Left ventricle myocardium inferior (tissue), 1 donor: ENCODE measurements at regions not wholly inside any gene's neighbourhood (a gene's known extent, or its start where the extent isn't known, plus 50 kb on each side); places are given as distances from the start of the nearest gene placed in this dataset.

Experiments used
- DNase-seq: peaks from one replicate; pipeline ENCODE4 v3.0.0-alpha.2; 2020
- H3K27ac ChIP-seq: fragments of 200-600 bp; replicated peaks from 2 replicates; pipeline ENCODE4 v1.8.0; 2021
- H3K27me3 ChIP-seq: fragments of 200-600 bp; 2 replicates; pipeline ENCODE4 v1.8.0; 2021; ENCODE audit warnings: low read depth
- H3K36me3 ChIP-seq: fragments of 200-600 bp; 2 replicates; pipeline ENCODE4 v1.8.0; 2021
- H3K4me1 ChIP-seq: fragments of 200-600 bp; 2 replicates; pipeline ENCODE4 v1.8.0; 2021
- H3K4me3 ChIP-seq: fragments of 200-600 bp; 2 replicates; pipeline ENCODE4 v1.8.0; 2021; ENCODE audit warnings: mild to moderate bottlenecking, moderate library complexity
- H3K9me3 ChIP-seq: fragments of 200-600 bp; replicated peaks from 2 replicates; pipeline ENCODE4 v1.8.0; 2021
- intact Hi-C: fragments of 100-400 bp; cut with micrococcal nuclease; formaldehyde crosslinking; loops from one replicate; pipeline ENCODE4 v1.11.0; 2022
- TF ChIP-seq, protein P1 (sequence below): fragments of 200-600 bp; IDR thresholded peaks from 2 replicates; pipeline ENCODE4 v1.8.0; 2021; ENCODE audit warnings: antibody characterized with exemption, mild to moderate bottlenecking, borderline replicate concordance
- donor health status: DM: no; HTN: yes; CAD: no; lungs with severe emphysema.

GRCh38 chr5:108516785-108517184 is 134.9 kb upstream of the FBXL17 start:
- Histone ChIP-seq H3K4me3 (no peak overlapping the region), H3K9me3 (no peaks in the 10 kb centered on the region), H3K4me1 (no peaks in the 10 kb centered on the region), H3K27me3 (no peaks in the 10 kb centered on the region), H3K36me3 (no peaks in the 10 kb centered on the region), H3K27ac (no peak overlapping the region)
- intact Hi-C loops: no loop called here
- DNase-seq: no peak
- TF ChIP-seq, protein P1, sequence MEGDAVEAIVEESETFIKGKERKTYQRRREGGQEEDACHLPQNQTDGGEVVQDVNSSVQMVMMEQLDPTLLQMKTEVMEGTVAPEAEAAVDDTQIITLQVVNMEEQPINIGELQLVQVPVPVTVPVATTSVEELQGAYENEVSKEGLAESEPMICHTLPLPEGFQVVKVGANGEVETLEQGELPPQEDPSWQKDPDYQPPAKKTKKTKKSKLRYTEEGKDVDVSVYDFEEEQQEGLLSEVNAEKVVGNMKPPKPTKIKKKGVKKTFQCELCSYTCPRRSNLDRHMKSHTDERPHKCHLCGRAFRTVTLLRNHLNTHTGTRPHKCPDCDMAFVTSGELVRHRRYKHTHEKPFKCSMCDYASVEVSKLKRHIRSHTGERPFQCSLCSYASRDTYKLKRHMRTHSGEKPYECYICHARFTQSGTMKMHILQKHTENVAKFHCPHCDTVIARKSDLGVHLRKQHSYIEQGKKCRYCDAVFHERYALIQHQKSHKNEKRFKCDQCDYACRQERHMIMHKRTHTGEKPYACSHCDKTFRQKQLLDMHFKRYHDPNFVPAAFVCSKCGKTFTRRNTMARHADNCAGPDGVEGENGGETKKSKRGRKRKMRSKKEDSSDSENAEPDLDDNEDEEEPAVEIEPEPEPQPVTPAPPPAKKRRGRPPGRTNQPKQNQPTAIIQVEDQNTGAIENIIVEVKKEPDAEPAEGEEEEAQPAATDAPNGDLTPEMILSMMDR: no peak

DNA sequence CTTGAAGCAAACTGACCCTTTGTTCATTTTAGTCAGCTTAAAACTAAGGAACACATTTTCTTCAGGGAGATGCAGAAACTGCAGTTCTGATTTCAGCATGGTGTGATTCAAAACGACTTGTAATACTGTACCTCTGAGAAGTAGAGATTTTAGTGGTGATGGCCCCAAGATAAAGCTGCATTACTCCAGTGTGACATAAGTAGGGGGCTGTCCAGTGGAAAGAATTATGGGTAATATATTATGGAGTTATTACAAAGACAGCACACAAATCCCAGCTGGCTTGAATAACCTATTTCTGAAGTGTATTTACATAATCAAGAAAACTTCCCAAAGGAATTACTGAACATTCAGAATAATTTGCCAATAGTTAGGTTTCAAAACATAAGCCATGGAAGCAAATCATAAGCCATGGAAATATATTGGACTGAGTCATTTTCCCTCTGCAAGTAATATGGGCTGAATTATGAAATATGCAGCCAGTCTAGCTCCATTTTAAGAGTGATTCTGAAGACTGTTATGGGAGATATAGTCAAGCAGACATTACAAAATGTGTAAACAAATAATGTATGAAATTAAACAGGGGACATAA is 133.7 kb upstream of the FBXL17 start:
- Histone ChIP-seq H3K27me3 (no peaks in the 10 kb centered on the region), H3K27ac (no peak overlapping the region), H3K4me1 (no peaks in the 10 kb centered on the region), H3K4me3 (no peak overlapping the region), H3K36me3 (no peaks in the 10 kb centered on the region), H3K9me3 (no peaks in the 10 kb centered on the region)
- intact Hi-C loops: no loop called here
- TF ChIP-seq, protein P1: no peak
- no peak for DNase-seq

GRCh38 chr5:108508979-108509378 is 127.1 kb upstream of the FBXL17 start:
- Histone ChIP-seq H3K9me3 (no peaks in the 10 kb centered on the region), H3K36me3 (no peaks in the 10 kb centered on the region), H3K4me3 (no peak overlapping the region), H3K27me3 (no peaks in the 10 kb centered on the region), H3K27ac (no peak overlapping the region), H3K4me1 (no peaks in the 10 kb centered on the region)
- no peak for DNase-seq
- intact Hi-C loops: no loop called here
- TF ChIP-seq, protein P1: no peak

DNA sequence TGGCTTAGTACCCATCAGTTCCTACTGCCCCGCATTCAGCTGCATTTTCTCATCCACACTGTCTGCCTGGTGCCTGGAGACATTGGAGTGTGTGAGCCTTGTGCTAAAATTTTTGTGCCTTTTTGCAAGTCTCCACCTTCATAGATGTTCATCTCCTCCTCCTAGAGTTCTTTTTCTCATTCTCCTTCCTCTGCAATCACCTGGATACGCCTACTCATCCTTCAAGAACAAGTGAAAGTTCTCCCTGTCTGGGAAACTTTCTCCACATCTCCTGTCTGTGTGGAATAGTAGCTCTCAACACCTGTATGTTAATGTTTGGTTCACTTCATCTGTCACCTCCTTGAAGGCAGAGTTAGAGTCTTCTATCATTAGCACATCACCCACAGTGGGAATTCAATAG is 125.7 kb upstream of the FBXL17 start:
- no peaks in the 10 kb centered on the region for H3K9me3 ChIP-seq
- no peaks in the 10 kb centered on the region for H3K4me1 ChIP-seq
- TF ChIP-seq, protein P1: no peak
- H3K27me3 ChIP-seq: no peaks in the 10 kb centered on the region
- no peak overlapping the region for H3K4me3 ChIP-seq
- H3K36me3 ChIP-seq: no peaks in the 10 kb centered on the region
- intact Hi-C loops: no loop called here
- no peak overlapping the region for H3K27ac ChIP-seq
- no peak for DNase-seq

DNA sequence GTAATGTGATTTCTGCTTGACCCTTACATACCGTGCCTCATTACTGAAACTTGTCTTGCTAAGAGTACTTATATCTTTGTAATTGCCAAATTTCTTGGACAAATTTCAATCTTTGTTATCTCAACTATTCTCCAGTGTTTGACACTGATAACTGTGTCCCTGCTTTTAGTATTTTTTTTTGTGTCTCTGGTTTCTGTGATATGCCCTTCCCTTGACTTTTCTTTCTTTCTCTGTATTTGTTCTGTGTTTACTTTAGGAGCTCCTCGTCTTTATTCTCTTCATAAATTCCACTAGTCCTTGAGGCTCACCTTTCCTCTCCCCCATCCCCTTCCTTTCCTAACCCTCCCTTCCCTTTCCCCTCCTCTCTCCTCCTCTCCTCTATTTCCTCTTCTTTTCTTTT is 123.7 kb upstream of the FBXL17 start:
- intact Hi-C loops: no loop called here
- DNase-seq: no peak
- Histone ChIP-seq H3K27me3 (no peaks in the 10 kb centered on the region), H3K27ac (no peak overlapping the region), H3K36me3 (no peaks in the 10 kb centered on the region), H3K4me1 (no peaks in the 10 kb centered on the region), H3K9me3 (peaks cover 17% of the 10 kb centered on the region), H3K4me3 (no peak overlapping the region)
- TF ChIP-seq, protein P1: no peak
